ENCODE measurements at regions not wholly inside any gene's neighbourhood (a gene's known extent, or its start where the extent isn't known, plus 50 kb on each side); places are given as distances from the start of the nearest gene placed in this dataset.

DNA sequence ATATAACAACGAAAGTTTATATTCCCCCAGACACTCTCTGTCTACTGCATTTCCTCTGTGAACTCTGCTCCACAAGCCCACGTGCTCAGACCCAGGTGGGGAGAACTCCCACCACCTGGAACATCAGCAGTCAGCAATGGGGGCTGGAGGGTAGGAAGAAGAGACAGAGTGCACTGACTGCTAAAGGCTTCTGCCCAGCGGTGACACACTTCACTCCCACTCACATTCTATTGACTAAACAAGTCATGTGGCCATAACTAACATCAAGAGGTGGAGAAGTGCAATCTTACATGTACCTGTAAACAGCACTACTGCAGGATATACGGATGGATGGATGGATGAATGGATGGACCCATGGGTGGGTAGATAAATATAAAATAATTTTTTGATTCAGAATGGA lies 122.2 kb downstream of the MPP7 start:
- Histone ChIP-seq H3K27me3 (ENCODE audit: control insufficient read depth in 4 of 4, insufficient read depth in 4 of 4, low read length in 3 of 4) (no peaks in the 10 kb centered on the region), H3K9me3 (ENCODE audit: control insufficient read depth in 4 of 4, low read length in 3 of 4) (no peaks in the 10 kb centered on the region), H3K9ac (ENCODE audit: low read depth in 1 of 2, low read length in 2 of 2) (no peak overlapping the region), H3K27ac (ENCODE audit: low read depth in 1 of 2, low read length in 2 of 2) (no peak overlapping the region), H3K36me3 (ENCODE audit: control insufficient read depth in 4 of 4, insufficient read depth in 3 of 4, low read depth in 1 of 4, low read length in 3 of 4) (no peaks in the 10 kb centered on the region), H3K4me1 (ENCODE audit: control insufficient read depth in 4 of 4, insufficient read depth in 4 of 4, low read length in 3 of 4) (peaks cover 0 to 18% (median 5%) of the 10 kb centered on the region in 4 donors), H3K4me3 (ENCODE audit: low read depth in 1 of 3, low read length in 3 of 3) (no peak overlapping the region)
- TF ChIP-seq FOXA1 (IDR thresholded peaks at IDR 0.05) (no peak), RAD21 (IDR thresholded peaks at IDR 0.05) (no peak), JUND (IDR thresholded peaks at IDR 0.05) (no peak), SP1 (IDR thresholded peaks at IDR 0.05) (no peak), FOXA2 (IDR thresholded peaks at IDR 0.05) (no peak), HNF4G (IDR thresholded peaks at IDR 0.05) (no peak)
- TF ChIP-seq, protein P1, sequence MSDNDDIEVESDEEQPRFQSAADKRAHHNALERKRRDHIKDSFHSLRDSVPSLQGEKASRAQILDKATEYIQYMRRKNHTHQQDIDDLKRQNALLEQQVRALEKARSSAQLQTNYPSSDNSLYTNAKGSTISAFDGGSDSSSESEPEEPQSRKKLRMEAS (IDR thresholded peaks at IDR 0.05): no peak
- TF ChIP-seq, protein P2, sequence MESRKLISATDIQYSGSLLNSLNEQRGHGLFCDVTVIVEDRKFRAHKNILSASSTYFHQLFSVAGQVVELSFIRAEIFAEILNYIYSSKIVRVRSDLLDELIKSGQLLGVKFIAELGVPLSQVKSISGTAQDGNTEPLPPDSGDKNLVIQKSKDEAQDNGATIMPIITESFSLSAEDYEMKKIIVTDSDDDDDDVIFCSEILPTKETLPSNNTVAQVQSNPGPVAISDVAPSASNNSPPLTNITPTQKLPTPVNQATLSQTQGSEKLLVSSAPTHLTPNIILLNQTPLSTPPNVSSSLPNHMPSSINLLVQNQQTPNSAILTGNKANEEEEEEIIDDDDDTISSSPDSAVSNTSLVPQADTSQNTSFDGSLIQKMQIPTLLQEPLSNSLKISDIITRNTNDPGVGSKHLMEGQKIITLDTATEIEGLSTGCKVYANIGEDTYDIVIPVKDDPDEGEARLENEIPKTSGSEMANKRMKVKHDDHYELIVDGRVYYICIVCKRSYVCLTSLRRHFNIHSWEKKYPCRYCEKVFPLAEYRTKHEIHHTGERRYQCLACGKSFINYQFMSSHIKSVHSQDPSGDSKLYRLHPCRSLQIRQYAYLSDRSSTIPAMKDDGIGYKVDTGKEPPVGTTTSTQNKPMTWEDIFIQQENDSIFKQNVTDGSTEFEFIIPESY (IDR thresholded peaks at IDR 0.05): no peak
- TF ChIP-seq, protein P3, sequence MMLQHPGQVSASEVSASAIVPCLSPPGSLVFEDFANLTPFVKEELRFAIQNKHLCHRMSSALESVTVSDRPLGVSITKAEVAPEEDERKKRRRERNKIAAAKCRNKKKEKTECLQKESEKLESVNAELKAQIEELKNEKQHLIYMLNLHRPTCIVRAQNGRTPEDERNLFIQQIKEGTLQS (IDR thresholded peaks at IDR 0.05): no peak
- WGBS: 55% methylated on average over 4 of the region's 4 CpGs
- DNase-seq (ENCODE audit: low spot score): no peak

DNA sequence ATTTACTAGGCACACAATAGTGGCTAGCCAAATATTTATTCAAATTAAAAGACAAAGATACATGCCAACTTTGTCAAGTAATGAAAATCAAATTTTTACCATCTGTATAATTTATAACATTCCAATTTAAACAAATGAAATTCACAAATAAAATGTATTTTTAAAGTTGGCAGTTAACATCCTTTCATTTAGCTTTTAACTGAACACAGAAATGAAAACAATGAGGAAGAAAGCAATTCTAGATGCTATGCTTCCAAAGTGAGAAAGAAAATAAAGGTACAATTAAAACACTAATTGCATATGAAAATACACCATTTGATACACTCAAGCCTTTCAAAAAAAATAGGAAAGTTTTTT lies 123.1 kb downstream of the MPP7 start:
- DNase-seq (ENCODE audit: low spot score): no peak
- no peak for TF ChIP-seq FOXA1 (IDR thresholded peaks at IDR 0.05)
- Histone ChIP-seq H3K36me3 (ENCODE audit: control insufficient read depth in 4 of 4, insufficient read depth in 3 of 4, low read depth in 1 of 4, low read length in 3 of 4) (no peaks in the 10 kb centered on the region), H3K27ac (ENCODE audit: low read depth in 1 of 2, low read length in 2 of 2) (no peak overlapping the region), H3K27me3 (ENCODE audit: control insufficient read depth in 4 of 4, insufficient read depth in 4 of 4, low read length in 3 of 4) (no peaks in the 10 kb centered on the region), H3K4me1 (ENCODE audit: control insufficient read depth in 4 of 4, insufficient read depth in 4 of 4, low read length in 3 of 4) (peaks cover 0 to 18% (median 6%) of the 10 kb centered on the region in 4 donors), H3K4me3 (ENCODE audit: low read depth in 1 of 3, low read length in 3 of 3) (no peak overlapping the region), H3K9me3 (ENCODE audit: control insufficient read depth in 4 of 4, low read length in 3 of 4) (no peaks in the 10 kb centered on the region), H3K9ac (ENCODE audit: low read depth in 1 of 2, low read length in 2 of 2) (no peak overlapping the region)

DNA sequence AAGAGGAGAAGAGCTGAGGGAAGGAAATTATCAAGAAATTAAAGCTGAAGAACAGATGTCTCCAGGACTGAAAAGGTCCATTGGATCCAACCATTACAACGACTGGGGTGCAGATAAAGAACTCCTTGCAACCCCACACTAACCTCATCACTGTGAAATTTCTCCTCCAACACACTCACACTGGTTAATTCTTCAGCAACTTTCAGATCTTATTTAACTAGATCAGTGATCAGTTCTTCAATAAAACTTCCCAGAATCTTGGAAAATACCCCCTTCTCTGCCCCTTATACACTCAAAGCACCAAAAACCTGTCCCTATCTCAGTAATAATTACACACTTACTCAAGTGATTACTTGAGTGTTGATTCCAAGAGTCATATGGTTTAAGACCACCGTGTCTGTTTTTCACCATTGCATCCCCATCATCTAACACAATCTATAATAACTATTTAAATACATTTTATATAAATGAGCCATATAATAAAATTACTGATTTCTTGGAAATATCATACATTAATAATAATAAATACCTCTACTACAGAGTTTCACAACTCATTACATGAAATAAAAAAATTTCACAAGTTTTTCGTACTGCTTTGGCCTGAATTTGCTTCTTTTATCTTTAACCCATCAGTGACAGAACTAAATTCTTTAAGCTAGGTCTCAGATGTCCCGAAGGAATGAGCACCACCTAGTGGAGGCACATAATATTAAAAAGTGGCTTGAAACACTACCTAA lies 123.7 kb downstream of the MPP7 start:
- Histone ChIP-seq H3K4me3 (ENCODE audit: low read depth in 1 of 3, low read length in 3 of 3) (no peak overlapping the region), H3K4me1 (ENCODE audit: control insufficient read depth in 4 of 4, insufficient read depth in 4 of 4, low read length in 3 of 4) (peaks cover 0 to 18% (median 6%) of the 10 kb centered on the region in 4 donors), H3K9ac (ENCODE audit: low read depth in 1 of 2, low read length in 2 of 2) (no peak overlapping the region), H3K27ac (ENCODE audit: low read depth in 1 of 2, low read length in 2 of 2) (peak overlapping the region; percentile 69 to 87), H3K36me3 (ENCODE audit: control insufficient read depth in 4 of 4, insufficient read depth in 3 of 4, low read depth in 1 of 4, low read length in 3 of 4) (no peaks in the 10 kb centered on the region), H3K9me3 (ENCODE audit: control insufficient read depth in 4 of 4, low read length in 3 of 4) (no peaks in the 10 kb centered on the region), H3K27me3 (ENCODE audit: control insufficient read depth in 4 of 4, insufficient read depth in 4 of 4, low read length in 3 of 4) (no peaks in the 10 kb centered on the region)
- DNase-seq (ENCODE audit: low spot score): no peak
- TF ChIP-seq NR2F2 (IDR thresholded peaks at IDR 0.05): no peak
- TF ChIP-seq, protein P4, sequence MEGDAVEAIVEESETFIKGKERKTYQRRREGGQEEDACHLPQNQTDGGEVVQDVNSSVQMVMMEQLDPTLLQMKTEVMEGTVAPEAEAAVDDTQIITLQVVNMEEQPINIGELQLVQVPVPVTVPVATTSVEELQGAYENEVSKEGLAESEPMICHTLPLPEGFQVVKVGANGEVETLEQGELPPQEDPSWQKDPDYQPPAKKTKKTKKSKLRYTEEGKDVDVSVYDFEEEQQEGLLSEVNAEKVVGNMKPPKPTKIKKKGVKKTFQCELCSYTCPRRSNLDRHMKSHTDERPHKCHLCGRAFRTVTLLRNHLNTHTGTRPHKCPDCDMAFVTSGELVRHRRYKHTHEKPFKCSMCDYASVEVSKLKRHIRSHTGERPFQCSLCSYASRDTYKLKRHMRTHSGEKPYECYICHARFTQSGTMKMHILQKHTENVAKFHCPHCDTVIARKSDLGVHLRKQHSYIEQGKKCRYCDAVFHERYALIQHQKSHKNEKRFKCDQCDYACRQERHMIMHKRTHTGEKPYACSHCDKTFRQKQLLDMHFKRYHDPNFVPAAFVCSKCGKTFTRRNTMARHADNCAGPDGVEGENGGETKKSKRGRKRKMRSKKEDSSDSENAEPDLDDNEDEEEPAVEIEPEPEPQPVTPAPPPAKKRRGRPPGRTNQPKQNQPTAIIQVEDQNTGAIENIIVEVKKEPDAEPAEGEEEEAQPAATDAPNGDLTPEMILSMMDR (IDR thresholded peaks at IDR 0.05; ENCODE audit: low read depth, low read length, missing input control): peak; percentile 75
- no peak for TF ChIP-seq GABPA (IDR thresholded peaks at IDR 0.05 in 1 of 2, conservative IDR thresholded peaks at IDR 0.05 in 1 of 2)
- TF ChIP-seq EGR1 (IDR thresholded peaks at IDR 0.05; ENCODE audit: low read depth in 2 of 2): no peak
- TF ChIP-seq, protein P3 (IDR thresholded peaks at IDR 0.05): no peak
- no peak for TF ChIP-seq HNF4A (conservative IDR thresholded peaks at IDR 0.05)
- TF ChIP-seq JUND (IDR thresholded peaks at IDR 0.05): no peak
- TF ChIP-seq HNF4G (IDR thresholded peaks at IDR 0.05): no peak
- no peak for TF ChIP-seq TAF1 (conservative IDR thresholded peaks at IDR 0.05)
- TF ChIP-seq RAD21 (IDR thresholded peaks at IDR 0.05): peak; percentile 94
- WGBS: 16% methylated on average over 4 of the region's 4 CpGs

Data from liver (tissue), 8 donors.